OCI-M1 (cell line): ENCODE measurements at regions not wholly inside any gene's neighbourhood (a gene's known extent, or its start where the extent isn't known, plus 50 kb on each side); places are given as distances from the start of the nearest gene placed in this dataset.
A peak's percentile ranks its signal among the peaks of the same experiment; 100 is the strongest.

Experiments used
- DNase-seq: peaks from one replicate; lab custom pipeline; 2025; lab: John Stamatoyannopoulos, UW

- DNase-seq: peak; percentile 95
Observed at GRCh38 chr2:217162533-217162932, 302.7 kb upstream of the TNP1 start.

GRCh38 chr2:217160978-217161973 lies 301.4 kb upstream of the TNP1 start:
- DNase-seq: no peak

- no peak for DNase-seq
Observed at GRCh38 chr2:217160103-217160743, 300.4 kb upstream of the TNP1 start.

- peak; percentile 91 for DNase-seq
Observed at GRCh38 chr2:217158928-217159327, 299.1 kb upstream of the TNP1 start.

GRCh38 chr2:217157581-217157980 lies 297.7 kb upstream of the TNP1 start:
- no peak for DNase-seq

- no peak for DNase-seq
Observed at GRCh38 chr2:217156801-217157200, 296.9 kb upstream of the TNP1 start.

GRCh38 chr2:217154923-217155322 lies 295.1 kb upstream of the TNP1 start:
- no peak for DNase-seq

- peak; percentile 97 for DNase-seq
Observed at GRCh38 chr2:217153510-217153909, 293.6 kb upstream of the TNP1 start.

GRCh38 chr2:217152831-217153230 lies 293.0 kb upstream of the TNP1 start:
- DNase-seq: no peak

- DNase-seq: no peak
Observed at GRCh38 chr2:217151509-217152206, 291.8 kb upstream of the TNP1 start.

- DNase-seq: no peak
Observed at GRCh38 chr2:217150236-217150635, 290.4 kb upstream of the TNP1 start.

- DNase-seq: peak; percentile 58
Observed at GRCh38 chr2:217149087-217149660, 289.3 kb upstream of the TNP1 start.

- peak; percentile 92 for DNase-seq
Observed at GRCh38 chr2:217147818-217148217, 288.0 kb upstream of the TNP1 start.

GRCh38 chr2:217146956-217147355 lies 287.1 kb upstream of the TNP1 start:
- no peak for DNase-seq

- peak; percentile 73 for DNase-seq
Observed at GRCh38 chr2:217142649-217143266, 282.9 kb upstream of the TNP1 start.

GRCh38 chr2:217138284-217138683 lies 278.4 kb upstream of the TNP1 start:
- DNase-seq: no peak

GRCh38 chr2:217127744-217128143 lies 267.9 kb upstream of the TNP1 start:
- DNase-seq: no peak

- no peak for DNase-seq
Observed at GRCh38 chr2:217125014-217125413, 265.1 kb upstream of the TNP1 start.

GRCh38 chr2:217124050-217124449 lies 264.2 kb upstream of the TNP1 start:
- DNase-seq: no peak

GRCh38 chr2:217121565-217121964 lies 261.7 kb upstream of the TNP1 start:
- DNase-seq: no peak

GRCh38 chr2:217120429-217120828 lies 260.6 kb upstream of the TNP1 start:
- no peak for DNase-seq
